Ovary (tissue), 3 donors: ENCODE measurements at regions not wholly inside any gene's neighbourhood (a gene's known extent, or its start where the extent isn't known, plus 50 kb on each side); places are given as distances from the start of the nearest gene placed in this dataset.

ENCODE experiments used
- EP300 ChIP-seq: sonication (generic); formaldehyde crosslinking; IDR thresholded peaks from one replicate; pipeline ENCODE4 v1.6.1; 2017; ENCODE audit warnings: antibody characterized with exemption
- POLR2A ChIP-seq: fragments of 450-650 bp; IDR thresholded peaks from one replicate; pipeline ENCODE4 v1.6.1; 2017; ENCODE audit warnings: antibody characterized with exemption, mild to moderate bottlenecking, moderate library complexity
- TF ChIP-seq, protein P1 (sequence below), 3 donors: fragments of 450-650 bp in 2 of 3; fragments of 200-600 bp in 1 of 3; IDR thresholded peaks; one replicate each; pipeline versions ENCODE4 v1.5.1 to v1.8.0; 2016 to 2022; ENCODE audit warnings: antibody characterized with exemption in 3 of 3, mild to moderate bottlenecking in 1 of 3
- donor health status: DM: no; HTN: no; CAD: no.

DNA sequence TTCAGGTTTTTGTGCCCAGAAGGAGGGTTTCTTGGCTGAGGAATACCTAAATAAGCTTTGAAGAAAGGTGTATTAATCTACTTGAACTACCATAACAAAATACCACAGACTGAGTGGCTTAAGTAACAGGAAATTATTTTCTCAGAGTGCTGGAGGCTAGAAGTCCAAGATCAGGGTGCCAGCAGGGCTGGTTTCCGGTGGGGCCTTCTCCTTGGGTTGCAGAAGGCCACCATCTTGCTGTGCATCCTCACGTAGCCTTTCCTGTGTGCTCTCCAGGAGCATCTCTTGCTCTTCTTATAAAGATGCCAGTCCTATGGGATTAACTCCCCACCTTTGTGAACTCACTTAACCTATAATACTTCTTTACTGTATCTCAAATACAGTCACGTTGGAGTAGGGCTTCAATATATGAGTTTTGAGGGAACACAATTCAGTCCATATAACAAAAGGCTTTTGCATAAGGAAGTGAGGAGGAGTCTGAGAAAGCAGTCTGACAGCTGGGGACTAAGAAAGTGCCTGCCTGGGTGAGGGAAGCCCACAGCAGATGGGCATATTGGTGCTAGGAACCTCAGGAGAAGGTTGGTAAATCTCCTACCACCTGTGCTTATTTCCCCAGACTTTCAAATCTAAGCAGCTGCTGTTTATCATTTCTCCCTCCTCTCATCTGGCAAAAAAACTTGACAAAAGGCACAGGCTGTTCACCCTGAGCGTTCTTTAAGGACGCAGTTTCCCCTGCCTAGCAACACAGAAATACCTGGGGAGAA, 89.6 kb upstream of the CBLB start:
- no peak for TF ChIP-seq EP300
- TF ChIP-seq, protein P1, sequence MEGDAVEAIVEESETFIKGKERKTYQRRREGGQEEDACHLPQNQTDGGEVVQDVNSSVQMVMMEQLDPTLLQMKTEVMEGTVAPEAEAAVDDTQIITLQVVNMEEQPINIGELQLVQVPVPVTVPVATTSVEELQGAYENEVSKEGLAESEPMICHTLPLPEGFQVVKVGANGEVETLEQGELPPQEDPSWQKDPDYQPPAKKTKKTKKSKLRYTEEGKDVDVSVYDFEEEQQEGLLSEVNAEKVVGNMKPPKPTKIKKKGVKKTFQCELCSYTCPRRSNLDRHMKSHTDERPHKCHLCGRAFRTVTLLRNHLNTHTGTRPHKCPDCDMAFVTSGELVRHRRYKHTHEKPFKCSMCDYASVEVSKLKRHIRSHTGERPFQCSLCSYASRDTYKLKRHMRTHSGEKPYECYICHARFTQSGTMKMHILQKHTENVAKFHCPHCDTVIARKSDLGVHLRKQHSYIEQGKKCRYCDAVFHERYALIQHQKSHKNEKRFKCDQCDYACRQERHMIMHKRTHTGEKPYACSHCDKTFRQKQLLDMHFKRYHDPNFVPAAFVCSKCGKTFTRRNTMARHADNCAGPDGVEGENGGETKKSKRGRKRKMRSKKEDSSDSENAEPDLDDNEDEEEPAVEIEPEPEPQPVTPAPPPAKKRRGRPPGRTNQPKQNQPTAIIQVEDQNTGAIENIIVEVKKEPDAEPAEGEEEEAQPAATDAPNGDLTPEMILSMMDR (IDR thresholded peaks at IDR 0.05), result no peak
- TF ChIP-seq POLR2A, result no peak
